HepG2 (cell line): ENCODE measurements at regions not wholly inside any gene's neighbourhood (a gene's known extent, or its start where the extent isn't known, plus 50 kb on each side); places are given as distances from the start of the nearest gene placed in this dataset.

Source experiments
- ATAC-seq: fragments of 200-7000 bp; cut with Tn5 transposase; 3 replicates; pipeline ENCODE4 v1.9.1; 2020; ENCODE audit warnings: mild to moderate bottlenecking, moderate library complexity
- BruUV-seq: library from RNA; stranded (reverse); fragments of 400-500 nt; replicated peaks from 2 replicates; lab custom pipeline; 2021; lab: Mats Ljungman, UMichigan
- CTCF ChIA-PET: fragments of 300-600 bp; formaldehyde crosslinking; extraction: SDS; loops from one replicate; lab custom pipeline; 2021; ENCODE audit warnings: low total read pairs, inconsistent platforms, low intra/inter-chr PET ratio; lab: Yijun Ruan, JAX
- POLR2A ChIA-PET: fragments of 350-600 bp; sonication (Branson Sonifier 250); formaldehyde crosslinking; loops from one replicate; lab custom pipeline; 2020; ENCODE audit warnings: antibody characterized with exemption, inconsistent platforms; lab: Yijun Ruan, JAX
- DNase-seq: peaks from one replicate; pipeline ENCODE4 v3.0.0-alpha.2; 2015; ENCODE audit warnings: low spot score
- FAIRE-seq: peaks from 3 replicates; lab custom pipeline; 2011; peaks lifted over from hg19 to GRCh38; lab: Jason Lieb, UNC
- H2AFZ ChIP-seq: one replicate; pipeline ENCODE4 v1.6.1; 2011; ENCODE audit warnings: low read length, inconsistent platforms
- H3K27ac ChIP-seq: fragments of 300-600 bp; 3 replicates; pipeline ENCODE4 v1.8.0; 2011; ENCODE audit warnings: mixed run types, mild to moderate bottlenecking, mixed read lengths, low read length, inconsistent platforms; ENCODE audit not compliant: insufficient read depth; ENCODE audit errors: extremely low read length
- H3K27me3 ChIP-seq, 2 experiments: fragments of 200-600 bp in 1 of 2; 2 replicates in 1 of 2; 3 replicates in 1 of 2; pipeline versions ENCODE4 v1.6.0 to v1.8.0; 2011; ENCODE audit warnings: low read length in 2 of 2, mild to moderate bottlenecking in 2 of 2, moderate library complexity in 2 of 2, inconsistent platforms in 1 of 2; ENCODE audit not compliant: insufficient read depth in 2 of 2, control insufficient read depth in 1 of 2
- H3K36me3 ChIP-seq, 2 experiments: fragments of 200-600 bp in 1 of 2; replicated peaks in 1 of 2; 2 replicates in 1 of 2; 3 replicates in 1 of 2; pipeline versions ENCODE4 v1.5.1 to v1.8.0; 2011; ENCODE audit warnings: low read length in 2 of 2, inconsistent platforms in 1 of 2; ENCODE audit not compliant: insufficient read depth in 2 of 2, control insufficient read depth in 1 of 2
- H3K4me1 ChIP-seq: 2 replicates; pipeline ENCODE4 v1.5.1; 2012; ENCODE audit warnings: low read length, inconsistent platforms; ENCODE audit not compliant: insufficient read depth
- H3K4me2 ChIP-seq: 2 replicates; pipeline ENCODE4 v1.6.0; 2011; ENCODE audit warnings: low read depth, low read length, inconsistent platforms
- H3K4me3 ChIP-seq, 3 experiments: fragments of 200-600 bp in 1 of 3; sonication (generic), shearing (Covaris generic) in 1 of 3; replicated peaks in 1 of 3; 2 replicates each; pipeline ENCODE4 v1.5.1; 2011 to 2016; ENCODE audit warnings: low read length in 3 of 3, inconsistent platforms in 2 of 3, low read depth in 2 of 3, mild to moderate bottlenecking in 2 of 3, control low read depth in 1 of 3, mixed read lengths in 1 of 3; ENCODE audit not compliant: insufficient read depth in 1 of 3
- H3K79me2 ChIP-seq: one replicate; pipeline ENCODE4 v1.6.1; 2011; ENCODE audit warnings: low read length, inconsistent platforms; ENCODE audit not compliant: insufficient read depth
- H3K9ac ChIP-seq: 2 replicates; pipeline ENCODE4 v1.6.0; 2011; ENCODE audit warnings: mild to moderate bottlenecking, low read depth, low read length, inconsistent platforms; ENCODE audit not compliant: insufficient read depth
- H3K9me3 ChIP-seq: 2 replicates; pipeline ENCODE4 v1.5.1; 2012; ENCODE audit warnings: mild to moderate bottlenecking, low read length
- H4K20me1 ChIP-seq: 2 replicates; pipeline ENCODE4 v1.6.0; 2011; ENCODE audit warnings: inconsistent platforms, mild to moderate bottlenecking, low read length, moderate library complexity; ENCODE audit not compliant: insufficient read depth
- ATF7 ChIP-seq, 2 experiments: fragments of 450-650 bp in 1 of 2; sonication (generic) in 1 of 2; formaldehyde crosslinking in 1 of 2; IDR thresholded peaks; 2 replicates each; pipeline versions ENCODE4 v1.4.0 to v1.6.1; 2016 to 2020; ENCODE audit warnings: antibody characterized with exemption in 1 of 2, mild to moderate bottlenecking in 1 of 2, missing genetic modification reagents in 1 of 2
- EEA1 ChIP-seq: sonication (generic); formaldehyde crosslinking; IDR thresholded peaks from 2 replicates; pipeline ENCODE4 v1.5.1; 2020; ENCODE audit warnings: mild to moderate bottlenecking, missing genetic modification reagents, borderline replicate concordance
- FOXO1 ChIP-seq: sonication (generic); formaldehyde crosslinking; IDR thresholded peaks from 2 replicates; pipeline ENCODE4 v1.4.0; 2020; ENCODE audit warnings: missing genetic modification reagents
- HDAC6 ChIP-seq: fragments of 200-600 bp; sonication (generic); IDR thresholded peaks from 2 replicates; pipeline ENCODE4 v1.7.0; 2017; ENCODE audit warnings: mild to moderate bottlenecking, antibody characterized with exemption, low read length, low read depth
- HNRNPLL ChIP-seq: fragments of 200-400 bp; formaldehyde crosslinking; IDR thresholded peaks from 2 replicates; pipeline ENCODE4 v1.6.1; 2017; ENCODE audit warnings: mild to moderate bottlenecking, low read depth, low read length; ENCODE audit not compliant: poor library complexity, severe bottlenecking
- IRF1 ChIP-seq: sonication (generic); formaldehyde crosslinking; IDR thresholded peaks from 2 replicates; pipeline ENCODE4 v1.4.0; 2020; ENCODE audit warnings: low read depth, mild to moderate bottlenecking, missing genetic modification reagents
- KLF13 ChIP-seq: sonication (generic); formaldehyde crosslinking; IDR thresholded peaks from 2 replicates; pipeline ENCODE4 v1.4.0; 2020; ENCODE audit warnings: mild to moderate bottlenecking, missing genetic modification reagents
- MYPOP ChIP-seq: sonication (generic); formaldehyde crosslinking; IDR thresholded peaks from 2 replicates; pipeline ENCODE4 v1.8.1; 2023; ENCODE audit warnings: mild to moderate bottlenecking, moderate library complexity, missing genetic modification reagents
- PATZ1 ChIP-seq: sonication (generic); formaldehyde crosslinking; IDR thresholded peaks from 2 replicates; pipeline ENCODE4 v1.4.0; 2020; ENCODE audit warnings: missing genetic modification reagents
- SIX4 ChIP-seq: sonication (generic); formaldehyde crosslinking; IDR thresholded peaks from 2 replicates; pipeline ENCODE4 v1.4.0; 2020; ENCODE audit warnings: missing genetic modification reagents
- ZNF337 ChIP-seq: sonication (generic); formaldehyde crosslinking; IDR thresholded peaks from 2 replicates; pipeline ENCODE4 v1.5.1; 2020; ENCODE audit warnings: missing genetic modification reagents, low read depth, mild to moderate bottlenecking, borderline replicate concordance
- ZNF619 ChIP-seq: sonication (generic); formaldehyde crosslinking; IDR thresholded peaks from 2 replicates; pipeline ENCODE4 v1.4.0; 2020; ENCODE audit warnings: mild to moderate bottlenecking, missing genetic modification reagents
- WGBS: methylation state at CpG from one replicate; pipeline ENCODE4 v1.1.6; 2017; ENCODE audit warnings: low lambda C conversion rate; 5-methylcytosine and 5-hydroxymethylcytosine counted together
- in situ Hi-C: cut with HindIII; loops from 2 replicates; pipeline ENCODE4 v1.10.0; 2017; ENCODE audit warnings: low pct_unique_long_range_greater_than_20kb; ENCODE audit not compliant: extremely low pct_ligation_motif_present
- intact Hi-C: fragments of 100-400 bp; cut with micrococcal nuclease; formaldehyde crosslinking; loops from one replicate; pipeline ENCODE4 v1.10.0; 2022; ENCODE audit not compliant: unreplicated experiment

- no peak overlapping the region for H3K27ac ChIP-seq
- no peaks in the 10 kb centered on the region for H3K4me1 ChIP-seq
- H3K9ac ChIP-seq: no peak overlapping the region
- H4K20me1 ChIP-seq: 0 out of 2 replicates have a peak, but pooled peaks cover 3% of the 10 kb centered on the region
- FAIRE-seq (no peak), ATAC-seq (no peak), DNase-seq (no peak)
- H3K27me3 ChIP-seq: peaks cover 1 to 13% of the 10 kb centered on the region in 2 experiments; a peak in 3 of 5 replicates
- no peak overlapping the region for H3K4me2 ChIP-seq
- POLR2A ChIA-PET: no interaction called here
- peak; percentile 64 for TF ChIP-seq ATF7 (IDR thresholded peaks at IDR 0.05)
- no peak for TF ChIP-seq ATF7 (CRISPR knock-in tag; IDR thresholded peaks at IDR 0.05)
- TF ChIP-seq PATZ1: no peak
- no TSS peak for BruUV-seq
- in situ Hi-C loops (no loop called here), intact Hi-C loops (no loop called here)
- H2AFZ ChIP-seq: no peak overlapping the region
- CTCF ChIA-PET: no interaction called here
- H3K36me3 ChIP-seq: no peaks in the 10 kb centered on the region
- no peaks in the 10 kb centered on the region for H3K79me2 ChIP-seq
- no peaks in the 10 kb centered on the region for H3K9me3 ChIP-seq
- no peak overlapping the region for H3K4me3 ChIP-seq
- 0% methylated on average over 1 of the region's 1 CpG for WGBS
These were observed 210.2 kb downstream of the TLE3 start for GRCh38 chr15:69887553-69887952.

GRCh38 chr15:69888406-69888805, 209.3 kb downstream of the TLE3 start:
- Histone ChIP-seq H3K36me3 (no peaks in the 10 kb centered on the region), H4K20me1 (0 out of 2 replicates have a peak, but pooled peaks cover 3% of the 10 kb centered on the region), H3K27ac (no peak overlapping the region), H3K27me3 (peaks cover 1 to 13% of the 10 kb centered on the region in 2 experiments; a peak in 3 of 5 replicates)
- DNase-seq: no peak
- no peak for FAIRE-seq
- no TSS peak for BruUV-seq
- TF ChIP-seq MYPOP (CRISPR knock-in tag) (no peak), KLF13 (CRISPR knock-in tag) (no peak), HNRNPLL (no peak), SIX4 (no peak), HDAC6 (no peak), IRF1 (CRISPR knock-in tag) (no peak), ZNF619 (no peak), ZNF337 (CRISPR knock-in tag) (no peak), EEA1 (CRISPR knock-in tag) (no peak), FOXO1 (CRISPR knock-in tag) (no peak)
- TF ChIP-seq, all 625 proteins: peak for 0
- whole genome bisulfite sequencing: 17% methylated on average over 1 of the region's 2 CpGs
- POLR2A ChIA-PET: no interaction called here
- H3K9me3 ChIP-seq: no peaks in the 10 kb centered on the region
- H3K4me1 ChIP-seq: no peaks in the 10 kb centered on the region
- no peak for ATAC-seq
- no peak overlapping the region for H2AFZ ChIP-seq
- H3K4me2 ChIP-seq: no peak overlapping the region
- no peak overlapping the region for H3K9ac ChIP-seq
- no peak overlapping the region for H3K4me3 ChIP-seq
- intact Hi-C loops: no loop called here
- H3K79me2 ChIP-seq: no peaks in the 10 kb centered on the region
- CTCF ChIA-PET: no interaction called here
- in situ Hi-C loops: no loop called here
